ENCODE measurements at regions not wholly inside any gene's neighbourhood (a gene's known extent, or its start where the extent isn't known, plus 50 kb on each side); places are given as distances from the start of the nearest gene placed in this dataset.

DNA sequence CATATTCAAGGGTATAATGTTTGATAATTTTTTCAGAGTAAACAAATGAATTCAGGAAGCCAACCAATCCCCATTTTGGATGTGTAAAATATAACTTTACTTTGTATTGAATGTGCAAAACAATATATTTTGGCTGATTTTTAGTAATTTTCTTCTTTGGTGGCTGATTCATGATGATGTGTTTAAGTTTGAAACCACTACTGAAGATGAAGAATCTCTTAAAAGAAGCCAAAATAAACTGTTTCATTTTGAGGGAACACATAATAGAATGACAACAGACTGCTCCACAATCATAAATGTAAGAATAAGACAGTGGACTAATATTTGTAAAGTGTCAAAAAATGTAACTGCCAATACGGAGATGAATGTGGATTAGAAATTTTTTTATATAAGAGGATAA, 52.5 kb upstream of the TRIM43 start:
- Histone ChIP-seq H3K4me3 (ENCODE audit: low read length in 2 of 2) (no peak overlapping the region), H3K4me1 (ENCODE audit: control insufficient read depth in 2 of 2, insufficient read depth in 2 of 2, low read length in 2 of 2) (no peaks in the 10 kb centered on the region), H3K27ac (ENCODE audit: low read depth in 1 of 2, low read length in 1 of 2) (no peak overlapping the region), H3K9me3 (ENCODE audit: control insufficient read depth in 2 of 2, insufficient read depth in 1 of 2, low read length in 1 of 2) (no peaks in the 10 kb centered on the region), H3K36me3 (ENCODE audit: control insufficient read depth in 2 of 2, insufficient read depth in 2 of 2, low read length in 1 of 2) (no peaks in the 10 kb centered on the region), H3K27me3 (ENCODE audit: control insufficient read depth in 2 of 2, insufficient read depth in 1 of 2, low read length in 1 of 2) (no peaks in the 10 kb centered on the region)
- DNase-seq (ENCODE audit: low read depth in 6 of 9, low spot score in 9 of 9), result no peak
- 97% methylated on average over 1 of the region's 1 CpG for WGBS

DNA sequence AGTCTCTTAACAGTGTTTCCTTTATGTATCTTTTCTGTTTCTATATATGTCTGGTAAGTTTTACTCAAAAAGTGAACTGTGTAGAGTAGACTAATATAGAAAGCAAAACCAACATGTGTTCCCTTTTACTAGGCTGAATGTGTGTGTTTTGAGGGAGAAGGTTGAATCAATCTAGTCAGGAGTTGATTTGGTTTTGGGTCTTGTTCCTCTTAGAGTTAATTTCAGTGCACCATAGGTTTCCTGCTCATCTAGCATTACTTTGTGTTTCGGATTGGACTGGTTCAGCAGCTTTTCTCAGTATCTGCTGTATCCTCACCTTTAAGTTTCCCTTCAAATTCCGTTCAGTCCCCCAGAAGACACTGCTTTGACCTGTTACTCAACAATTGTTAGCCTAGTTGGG, 52.0 kb upstream of the TRIM43 start:
- Histone ChIP-seq H3K4me3 (ENCODE audit: low read length in 2 of 2) (no peak overlapping the region), H3K9me3 (ENCODE audit: control insufficient read depth in 2 of 2, insufficient read depth in 1 of 2, low read length in 1 of 2) (no peaks in the 10 kb centered on the region), H3K4me1 (ENCODE audit: control insufficient read depth in 2 of 2, insufficient read depth in 2 of 2, low read length in 2 of 2) (no peaks in the 10 kb centered on the region), H3K36me3 (ENCODE audit: control insufficient read depth in 2 of 2, insufficient read depth in 2 of 2, low read length in 1 of 2) (no peaks in the 10 kb centered on the region), H3K27me3 (ENCODE audit: control insufficient read depth in 2 of 2, insufficient read depth in 1 of 2, low read length in 1 of 2) (no peaks in the 10 kb centered on the region), H3K27ac (ENCODE audit: low read depth in 1 of 2, low read length in 1 of 2) (no peak overlapping the region)
- 92% methylated on average over 2 of the region's 2 CpGs for WGBS
- peak in 1 of 9 donors; percentile 7 for DNase-seq (ENCODE audit: low read depth in 6 of 9, low spot score in 9 of 9)
